NK-92 treated with Interleukin-12 subunit alpha and Interleukin-12 subunit beta, amount 100 ng/mL, for 24 hours (cell line): ENCODE measurements at regions not wholly inside any gene's neighbourhood (a gene's known extent, or its start where the extent isn't known, plus 50 kb on each side); places are given as distances from the start of the nearest gene placed in this dataset.

Source experiments
- DNase-seq: peaks from one replicate; lab custom pipeline; 2025; lab: John Stamatoyannopoulos, UW

GRCh38 chr16:6284731-6285130 is 1047.9 kb upstream of the RBFOX1 start:
- no peak for DNase-seq

DNA sequence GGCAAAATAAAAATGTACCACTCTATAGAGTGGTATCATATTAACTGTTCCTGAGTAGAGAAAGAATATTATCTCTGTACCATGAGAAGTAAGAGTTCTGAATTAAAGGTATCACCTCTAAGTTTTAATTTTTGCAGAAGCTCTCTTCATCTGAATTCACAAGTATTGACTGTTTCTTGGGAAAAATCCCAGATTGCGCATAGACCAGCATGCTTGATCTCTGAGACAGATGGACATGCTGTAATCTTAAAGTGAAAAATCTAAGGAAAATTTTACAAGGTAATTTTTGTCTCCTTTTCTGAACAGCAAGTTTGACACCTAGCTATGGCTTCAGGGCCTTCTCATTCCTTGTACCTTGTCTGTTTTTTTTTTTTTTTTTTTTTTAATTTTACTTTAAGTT is 1050.7 kb upstream of the RBFOX1 start:
- DNase-seq = no peak

DNA sequence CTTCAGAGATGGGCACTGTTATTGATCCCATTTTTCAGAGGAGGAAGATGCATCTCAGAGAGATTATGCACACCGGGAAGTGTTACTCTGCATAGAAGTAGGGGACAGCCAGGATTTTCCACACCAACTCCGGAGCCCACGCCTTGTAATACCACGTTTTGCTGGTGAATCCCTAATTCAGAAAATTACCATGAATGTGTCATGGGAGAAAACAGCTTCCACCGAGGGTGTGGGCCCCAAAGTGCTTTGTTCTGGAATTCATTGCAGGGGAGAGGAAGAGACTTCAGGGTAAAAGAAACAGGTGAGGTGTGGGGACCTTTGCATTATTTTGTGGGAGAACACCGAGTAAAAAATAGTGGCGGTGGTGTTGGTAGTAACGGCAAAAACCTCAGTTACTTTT is 1051.4 kb upstream of the RBFOX1 start:
- DNase-seq = no peak

- no peak for DNase-seq
Measured at GRCh38 chr16:6280055-6280454, 1052.6 kb upstream of the RBFOX1 start.

GRCh38 chr16:6279286-6279685 is 1053.4 kb upstream of the RBFOX1 start:
- DNase-seq = no peak

GRCh38 chr16:6274351-6274750 is 1058.3 kb upstream of the RBFOX1 start:
- DNase-seq = no peak

GRCh38 chr16:6267682-6268081 is 1065.0 kb upstream of the RBFOX1 start:
- DNase-seq = no peak

GRCh38 chr16:6266703-6267102 is 1065.9 kb upstream of the RBFOX1 start:
- DNase-seq = no peak

GRCh38 chr16:6265968-6266367 is 1066.7 kb upstream of the RBFOX1 start:
- DNase-seq = no peak

DNA sequence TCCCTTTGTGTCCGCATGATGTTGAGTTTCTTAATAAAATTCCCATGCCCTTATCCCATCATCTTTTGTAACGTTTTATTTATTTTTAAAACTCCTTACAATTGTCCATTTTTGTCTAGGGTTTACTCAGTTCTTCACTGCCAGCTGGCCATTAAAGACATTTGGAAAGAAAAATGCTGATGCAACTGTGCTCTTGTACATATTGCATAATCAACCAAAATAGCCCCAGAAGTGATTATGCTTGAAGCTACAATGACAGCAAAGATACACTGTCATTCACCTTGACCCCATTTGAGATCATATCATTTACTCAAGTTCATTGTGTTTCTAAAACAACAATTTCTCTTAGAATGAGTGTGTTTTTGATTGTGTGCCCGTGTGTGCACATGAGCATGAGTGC is 1074.6 kb upstream of the RBFOX1 start:
- no peak for DNase-seq

DNA sequence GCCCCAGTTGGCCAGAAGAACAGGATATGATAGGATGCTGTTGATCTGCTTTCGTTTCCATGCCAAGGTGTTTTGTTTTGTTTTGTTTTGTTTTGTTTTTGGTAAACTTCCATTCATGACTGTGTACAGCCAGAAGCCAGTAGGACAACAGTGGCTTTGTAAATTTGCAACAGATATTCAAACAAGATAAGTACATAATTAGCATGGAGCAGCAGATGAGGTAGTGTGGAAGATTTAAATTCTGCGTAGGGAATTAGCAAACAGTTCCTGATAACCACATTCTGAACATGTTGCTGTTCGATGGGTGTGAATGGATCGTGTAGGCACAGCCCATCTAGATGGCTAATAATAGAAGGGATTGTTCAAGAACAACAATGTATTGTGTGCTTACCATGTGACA is 1080.1 kb upstream of the RBFOX1 start:
- DNase-seq = no peak

DNA sequence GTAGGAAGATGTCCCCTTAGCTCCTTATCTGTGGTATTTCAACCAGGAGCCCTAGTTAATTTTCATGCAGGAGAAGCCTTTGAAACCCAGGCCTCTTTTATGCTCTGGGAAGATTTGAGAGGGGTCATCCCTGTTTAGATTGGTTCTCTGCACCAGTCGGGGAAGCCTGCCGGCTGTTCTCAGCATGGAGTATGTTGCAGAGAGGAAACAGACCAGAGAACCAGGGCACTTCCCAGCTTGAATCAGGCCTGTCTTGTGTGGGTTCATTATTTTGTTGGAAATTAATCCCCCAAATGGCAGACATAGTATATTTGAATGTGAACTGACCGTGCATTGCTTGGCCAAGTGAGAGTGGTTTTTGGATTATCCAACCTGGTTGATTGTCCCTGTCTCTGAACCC is 1082.1 kb upstream of the RBFOX1 start:
- no peak for DNase-seq

GRCh38 chr16:6249863-6250262 is 1082.8 kb upstream of the RBFOX1 start:
- DNase-seq = no peak

- no peak for DNase-seq
Measured at GRCh38 chr16:6248199-6248598, 1084.4 kb upstream of the RBFOX1 start.

DNA sequence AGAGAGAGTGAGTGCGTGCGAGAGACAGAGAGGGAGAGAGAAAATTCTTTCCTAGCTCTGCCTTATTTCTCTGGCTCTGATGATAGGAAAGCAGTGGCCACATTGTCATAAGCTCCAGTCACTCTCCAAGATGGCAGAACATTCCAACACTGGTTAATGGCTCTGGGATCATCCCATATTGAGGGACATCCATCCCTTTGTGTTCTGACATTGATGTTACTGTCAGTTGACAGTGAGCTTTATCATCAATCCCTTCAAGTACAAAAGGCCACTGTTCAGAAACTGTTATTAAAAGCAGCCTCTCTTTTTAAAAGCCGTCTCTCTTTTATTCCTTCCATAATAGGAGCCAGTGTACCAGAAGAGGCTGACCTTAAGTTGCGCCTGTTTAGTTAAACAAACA is 1084.9 kb upstream of the RBFOX1 start:
- DNase-seq = no peak

GRCh38 chr16:6247150-6247549 is 1085.5 kb upstream of the RBFOX1 start:
- no peak for DNase-seq

DNA sequence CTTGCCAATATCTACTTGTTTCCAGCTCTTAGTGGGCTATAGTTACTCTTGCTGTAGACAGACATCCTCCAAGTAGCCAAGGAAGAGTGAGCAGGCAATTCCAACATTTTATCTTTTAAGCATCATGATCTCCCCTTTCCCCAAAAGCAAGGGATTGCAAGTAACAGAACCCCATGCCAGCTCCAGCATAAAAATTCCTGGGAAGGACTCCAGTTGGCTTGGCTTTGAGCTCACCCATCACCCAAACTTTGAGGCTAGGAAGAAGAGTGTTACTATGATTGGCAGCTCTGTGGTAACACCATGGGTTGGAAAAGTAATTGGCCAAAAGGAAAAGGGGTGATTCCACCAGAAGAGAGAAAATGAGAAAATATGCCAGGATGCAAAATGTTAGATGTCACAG is 1086.4 kb upstream of the RBFOX1 start:
- no peak for DNase-seq

DNA sequence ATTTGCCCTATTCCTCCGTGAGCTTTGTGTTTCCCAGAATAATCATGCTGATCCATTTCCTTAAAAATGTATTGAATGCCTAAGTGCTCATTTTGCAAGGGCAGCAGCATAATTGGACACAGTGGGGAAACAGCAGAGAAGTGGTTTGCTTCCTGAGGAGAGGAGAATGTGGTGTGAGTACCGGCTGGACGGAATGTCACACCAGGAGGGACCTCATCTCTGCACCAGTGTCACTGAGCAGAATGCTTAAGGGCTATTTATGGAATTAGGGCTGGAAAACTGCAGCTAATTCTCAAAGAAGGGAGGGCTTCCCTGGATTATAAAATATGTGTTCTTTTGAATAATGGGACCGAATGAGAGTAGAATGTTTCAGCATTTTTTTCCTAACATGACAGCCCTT is 1100.6 kb upstream of the RBFOX1 start:
- no peak for DNase-seq

DNA sequence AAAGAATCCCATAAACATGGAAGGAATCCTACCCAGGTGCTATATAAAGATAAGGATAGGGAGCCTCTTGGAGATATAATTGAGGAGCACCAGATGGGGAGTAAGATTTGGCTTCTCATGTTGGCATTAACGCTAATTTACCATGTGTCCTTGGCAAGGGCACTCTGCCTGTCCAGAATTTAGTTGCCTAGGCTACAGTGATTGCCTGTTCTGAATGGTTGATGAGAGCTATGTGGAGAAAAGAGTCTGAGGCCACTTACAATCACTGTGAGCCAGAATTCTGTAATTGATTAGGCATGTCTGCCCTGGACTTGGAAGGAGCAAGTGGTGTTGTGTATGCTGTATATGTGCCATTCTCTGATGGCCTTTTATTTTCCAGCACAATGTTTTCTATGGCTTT is 1101.2 kb upstream of the RBFOX1 start:
- no peak for DNase-seq

DNA sequence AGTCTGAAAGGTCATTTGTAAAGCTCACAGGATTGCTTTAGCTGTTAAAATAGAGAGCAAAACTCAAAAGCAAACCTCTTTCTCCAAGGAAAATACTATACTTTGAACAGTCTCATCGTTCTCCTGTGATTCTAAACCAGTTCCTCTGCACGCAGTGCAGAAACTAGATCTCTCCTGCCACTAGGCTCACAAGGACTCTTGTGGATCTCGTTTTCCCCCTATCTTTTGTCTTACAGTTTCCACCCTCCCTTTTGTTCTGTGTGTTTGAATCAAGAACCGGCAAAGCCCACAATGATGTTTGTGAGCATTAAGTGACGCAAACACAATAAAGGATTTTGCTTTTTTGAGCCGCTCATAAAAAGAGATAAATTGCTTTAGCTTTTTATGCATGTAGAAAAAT is 1103.5 kb upstream of the RBFOX1 start:
- no peak for DNase-seq

- DNase-seq = no peak
Measured at GRCh38 chr16:6218855-6219254, 1113.8 kb upstream of the RBFOX1 start.

DNA sequence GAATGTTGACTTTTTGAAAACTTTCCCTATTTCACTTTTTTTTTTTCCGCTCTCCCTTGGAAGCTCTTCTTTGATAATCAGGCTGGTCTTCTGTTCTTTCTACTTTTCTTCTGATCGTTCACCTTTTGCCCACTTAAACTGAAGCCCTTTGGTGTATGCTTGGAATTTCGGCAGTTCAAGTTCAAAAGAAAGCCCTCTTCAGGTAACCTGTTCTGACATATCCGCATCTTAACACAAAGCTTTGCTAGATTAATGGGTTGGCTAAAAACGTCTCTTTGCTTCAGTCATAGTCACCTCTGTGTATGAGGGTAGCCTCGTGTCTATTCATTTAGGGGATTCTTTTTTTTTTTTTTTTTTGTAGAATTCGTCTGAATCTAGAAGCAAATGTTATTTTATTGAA is 1115.8 kb upstream of the RBFOX1 start:
- DNase-seq = no peak

GRCh38 chr16:6211644-6212043 is 1114.0 kb upstream of the EEF2KMT start:
- no peak for DNase-seq

GRCh38 chr16:6209355-6209930 is 1111.8 kb upstream of the EEF2KMT start:
- no peak for DNase-seq

GRCh38 chr16:6207580-6207979 is 1110.0 kb upstream of the EEF2KMT start:
- DNase-seq = no peak
